Frontal cortex (tissue), 3 donors: ENCODE measurements at regions not wholly inside any gene's neighbourhood (a gene's known extent, or its start where the extent isn't known, plus 50 kb on each side); places are given as distances from the start of the nearest gene placed in this dataset.

Experiments used
- DNase-seq, 2 donors: peaks; one replicate each; pipeline ENCODE4 v3.0.0; 2012; ENCODE audit warnings: low spot score in 2 of 2
- FAIRE-seq: peaks from 2 replicates; lab custom pipeline; 2012; peaks lifted over from hg19 to GRCh38; lab: Jason Lieb, UNC
- donor health status: control.
- donor health status: control.
- donor health status: control.

- DNase-seq (no peak), FAIRE-seq (no peak)
These were observed 795.8 kb downstream of the BRD1 start for GRCh38 chr22:49031746-49032330.

- FAIRE-seq (no peak), DNase-seq (no peak)
These were observed 799.6 kb downstream of the BRD1 start for GRCh38 chr22:49028111-49028510.

- DNase-seq = no peak
- no peak for FAIRE-seq
These were observed 800.4 kb downstream of the BRD1 start for GRCh38 chr22:49027368-49027670.

GRCh38 chr22:49026494-49027367, 800.9 kb downstream of the BRD1 start:
- FAIRE-seq (no peak), DNase-seq (peak; percentile 53 to 64)

GRCh38 chr22:49025791-49026493, 801.7 kb downstream of the BRD1 start:
- no peak for DNase-seq
- no peak for FAIRE-seq

GRCh38 chr22:49024775-49025440, 802.8 kb downstream of the BRD1 start:
- FAIRE-seq = no peak
- no peak for DNase-seq

- DNase-seq (no peak), FAIRE-seq (no peak)
These were observed 803.5 kb downstream of the BRD1 start for GRCh38 chr22:49023879-49024774.

GRCh38 chr22:49023161-49023878, 804.4 kb downstream of the BRD1 start:
- no peak for FAIRE-seq
- no peak for DNase-seq

- FAIRE-seq = no peak
- no peak for DNase-seq
These were observed 804.9 kb downstream of the BRD1 start for GRCh38 chr22:49022816-49023160.

GRCh38 chr22:49021926-49022815, 805.5 kb downstream of the BRD1 start:
- DNase-seq (no peak), FAIRE-seq (no peak)

- DNase-seq = no peak
- no peak for FAIRE-seq
These were observed 806.3 kb downstream of the BRD1 start for GRCh38 chr22:49021131-49021925.

- no peak for FAIRE-seq
- DNase-seq = no peak
These were observed 807.6 kb downstream of the BRD1 start for GRCh38 chr22:49019737-49020713.

- no peak for FAIRE-seq
- DNase-seq = no peak
These were observed 809.1 kb downstream of the BRD1 start for GRCh38 chr22:49018601-49019000.

- no peak for DNase-seq
- FAIRE-seq = no peak
These were observed 810.0 kb downstream of the BRD1 start for GRCh38 chr22:49017482-49018329.

GRCh38 chr22:49016909-49017481, 810.7 kb downstream of the BRD1 start:
- no peak for DNase-seq
- no peak for FAIRE-seq
